ENCODE measurements at regions not wholly inside any gene's neighbourhood (a gene's known extent, or its start where the extent isn't known, plus 50 kb on each side); places are given as distances from the start of the nearest gene placed in this dataset.
"Not testable (repeated sequence)": the region's sequence is repeated elsewhere in the genome, so short reads cannot be mapped to it uniquely, and the experiment has no call there.

DNA sequence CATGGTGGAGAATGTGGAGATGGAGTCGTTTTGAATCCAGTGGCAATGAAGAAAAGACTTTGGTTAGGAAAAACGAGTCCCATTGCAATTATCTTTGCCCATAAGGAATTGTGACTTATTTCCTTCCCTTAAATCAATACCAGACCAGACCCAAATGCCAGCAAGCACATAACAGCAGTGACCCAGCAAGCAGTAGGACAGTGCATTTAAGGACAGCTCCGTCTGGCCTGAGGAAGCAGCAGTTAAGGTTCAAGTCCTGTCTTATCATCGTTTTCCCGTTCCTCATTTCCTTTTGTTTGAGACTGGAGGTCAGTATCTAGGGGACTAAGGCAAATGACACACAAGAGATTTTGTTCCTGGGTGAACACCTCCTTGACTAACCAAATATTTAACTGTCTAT, 74.6 kb upstream of the FAM20A start:
- 53% methylated on average over 3 of the region's 5 CpGs for WGBS
- Histone ChIP-seq H4K8ac (ENCODE audit: low read length) (no peak overlapping the region), H2AFZ (ENCODE audit: low read depth, low read length) (no peak overlapping the region), H3K36me3 (ENCODE audit: control insufficient read depth in 1 of 2, insufficient read depth in 2 of 2, low read depth in 1 of 2, low read length in 2 of 2) (no peaks in the 10 kb centered on the region), H2AK5ac (ENCODE audit: low read length, severe bottlenecking) (no peak overlapping the region), H3K14ac (ENCODE audit: low read length in 2 of 2) (no peak overlapping the region), H3K4me2 (ENCODE audit: low read length, poor library complexity, severe bottlenecking) (no peak overlapping the region), H3K9ac (ENCODE audit: low read length) (no peak overlapping the region), H3K9me3 (ENCODE audit: control insufficient read depth, low read length) (no peaks in the 10 kb centered on the region), H3K23ac (ENCODE audit: low read length in 2 of 2) (no peak overlapping the region), H2BK12ac (ENCODE audit: low read length in 2 of 2) (no peak overlapping the region), H2BK15ac (ENCODE audit: low read depth, poor library complexity, severe bottlenecking) (no peak overlapping the region), H3K27ac (ENCODE audit: low read length, poor library complexity, severe bottlenecking) (no peak overlapping the region), H4K91ac (ENCODE audit: low read length) (no peak overlapping the region), H3K4ac (ENCODE audit: low read depth in 1 of 2, low read length in 2 of 2) (no peak overlapping the region), H3K79me1 (replicated peaks; ENCODE audit: low read length, poor library complexity, severe bottlenecking) (no peaks in the 10 kb centered on the region), H3K4me3 (ENCODE audit: insufficient read depth in 1 of 2, low read depth in 1 of 2, low read length in 2 of 2) (no peak overlapping the region), H3K18ac (ENCODE audit: low read depth in 1 of 2, low read length in 2 of 2) (no peak overlapping the region), H2BK120ac (ENCODE audit: low read depth, low read length) (no peak overlapping the region), H3K4me1 (ENCODE audit: control insufficient read depth, insufficient read depth, low read depth, low read length) (no peaks in the 10 kb centered on the region), H3K27me3 (ENCODE audit: control insufficient read depth in 1 of 2, insufficient read depth in 1 of 2, low read length in 2 of 2) (peaks cover 0 to 13% of the 10 kb centered on the region in 2 experiments), H2BK5ac (ENCODE audit: low read depth, low read length, poor library complexity, severe bottlenecking) (no peak overlapping the region)
- DNase-seq: no peak

DNA sequence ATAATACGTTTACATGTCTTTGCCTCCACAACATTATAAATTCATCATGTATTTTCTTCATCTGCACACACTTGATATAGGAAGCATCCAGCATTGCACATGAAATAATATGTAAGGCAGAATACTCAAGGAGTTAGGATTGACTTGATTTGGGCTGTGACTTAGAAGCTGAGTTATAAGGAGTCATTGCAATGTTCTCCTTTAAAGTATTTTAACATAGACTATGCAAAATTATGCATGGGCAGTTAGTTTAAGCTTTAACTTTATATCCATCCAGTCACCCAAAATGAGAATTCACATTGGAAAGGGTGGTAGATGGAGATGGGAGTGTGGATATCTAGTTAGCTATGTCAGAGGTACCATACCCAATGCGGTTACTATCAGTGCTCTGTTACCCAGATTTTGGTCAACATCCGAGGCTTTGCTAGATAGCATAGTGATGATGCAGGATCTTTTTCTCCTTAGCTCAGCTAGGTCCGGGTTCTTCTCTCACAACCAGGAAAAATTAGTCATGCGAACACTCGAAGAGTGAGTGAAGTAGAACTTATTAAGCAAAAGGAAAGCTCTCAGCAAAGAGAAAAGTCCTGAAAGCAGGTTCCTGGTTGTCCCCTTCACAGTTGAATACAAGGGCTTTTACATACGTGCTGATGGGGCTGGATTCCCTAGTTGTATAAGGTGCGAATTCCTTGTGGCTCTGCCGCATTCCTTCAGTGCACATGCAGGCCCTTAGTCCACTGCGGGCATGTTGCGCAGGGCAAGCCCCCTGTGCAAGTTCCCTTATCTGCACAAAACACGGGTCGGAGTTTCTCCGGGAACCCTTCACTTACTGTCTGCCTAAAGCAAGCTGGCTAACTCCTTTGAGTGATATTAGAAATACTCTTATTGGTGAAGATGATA, 73.1 kb upstream of the FAM20A start:
- Histone ChIP-seq H4K8ac (ENCODE audit: low read length) (no peak overlapping the region), H3K79me1 (replicated peaks; ENCODE audit: low read length, poor library complexity, severe bottlenecking) (no peaks in the 10 kb centered on the region), H2BK5ac (ENCODE audit: low read depth, low read length, poor library complexity, severe bottlenecking) (no peak overlapping the region), H2AK5ac (ENCODE audit: low read length, severe bottlenecking) (no peak overlapping the region), H2AFZ (ENCODE audit: low read depth, low read length) (no peak overlapping the region), H3K4me1 (ENCODE audit: control insufficient read depth, insufficient read depth, low read depth, low read length) (no peaks in the 10 kb centered on the region), H3K18ac (ENCODE audit: low read depth in 1 of 2, low read length in 2 of 2) (no peak overlapping the region), H3K4ac (ENCODE audit: low read depth in 1 of 2, low read length in 2 of 2) (no peak overlapping the region), H3K36me3 (ENCODE audit: control insufficient read depth in 1 of 2, insufficient read depth in 2 of 2, low read depth in 1 of 2, low read length in 2 of 2) (no peaks in the 10 kb centered on the region), H2BK12ac (ENCODE audit: low read length in 2 of 2) (no peak overlapping the region), H3K9ac (ENCODE audit: low read length) (no peak overlapping the region), H4K91ac (ENCODE audit: low read length) (no peak overlapping the region), H3K27me3 (ENCODE audit: control insufficient read depth in 1 of 2, insufficient read depth in 1 of 2, low read length in 2 of 2) (peaks cover 0 to 13% of the 10 kb centered on the region in 2 experiments), H3K4me2 (ENCODE audit: low read length, poor library complexity, severe bottlenecking) (no peak overlapping the region), H3K4me3 (ENCODE audit: insufficient read depth in 1 of 2, low read depth in 1 of 2, low read length in 2 of 2) (no peak overlapping the region), H3K23ac (ENCODE audit: low read length in 2 of 2) (no peak overlapping the region), H3K9me3 (ENCODE audit: control insufficient read depth, low read length) (no peaks in the 10 kb centered on the region), H2BK120ac (ENCODE audit: low read depth, low read length) (no peak overlapping the region), H3K14ac (ENCODE audit: low read length in 2 of 2) (no peak overlapping the region), H2BK15ac (ENCODE audit: low read depth, poor library complexity, severe bottlenecking) (no peak overlapping the region), H3K27ac (ENCODE audit: low read length, poor library complexity, severe bottlenecking) (no peak overlapping the region)
- DNase-seq: no peak
- WGBS: 95% methylated on average over 13 of the region's 14 CpGs

DNA sequence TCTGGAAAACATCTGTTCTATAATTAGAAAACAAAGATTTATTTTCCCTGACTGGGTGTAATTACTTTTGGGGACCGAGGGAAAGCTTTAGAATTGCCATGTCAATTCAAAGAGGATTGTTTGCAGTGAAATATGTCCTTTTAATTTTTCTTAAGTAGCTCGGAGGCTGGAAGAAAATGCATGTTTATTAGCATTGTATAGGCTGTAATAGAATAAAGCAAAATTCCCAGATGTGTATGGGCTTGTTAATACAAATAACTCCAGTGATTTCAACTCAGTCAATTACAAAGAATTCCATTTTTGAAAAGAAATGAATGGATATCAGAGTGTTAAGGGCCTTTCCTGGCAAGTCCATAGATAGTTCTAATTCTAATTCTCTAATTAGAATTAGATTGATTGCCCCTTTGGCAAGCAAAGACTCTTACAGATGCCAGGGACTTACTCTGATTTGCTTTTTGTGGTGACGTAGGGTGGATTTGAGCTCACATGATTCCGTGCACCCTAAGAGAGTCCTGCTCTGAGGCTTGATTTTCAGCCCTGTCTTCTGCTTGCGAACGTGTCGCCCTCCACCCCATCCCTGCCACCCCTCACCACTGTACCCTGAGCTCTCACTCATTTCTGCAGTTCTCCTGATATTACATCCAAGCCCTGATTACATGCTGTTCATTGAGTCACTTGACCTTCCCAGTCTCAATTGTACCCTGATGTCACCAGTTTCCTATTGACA, 70.0 kb upstream of the FAM20A start:
- no peak overlapping the region for H3K23ac ChIP-seq (ENCODE audit: low read length in 2 of 2)
- H3K4me2 ChIP-seq (ENCODE audit: low read length, poor library complexity, severe bottlenecking): no peak overlapping the region
- peaks cover 0 to 9% of the 10 kb centered on the region in 2 experiments for H3K27me3 ChIP-seq (ENCODE audit: control insufficient read depth in 1 of 2, insufficient read depth in 1 of 2, low read length in 2 of 2)
- H2BK12ac ChIP-seq (ENCODE audit: low read length in 2 of 2): no peak overlapping the region
- no peak overlapping the region for H3K4ac ChIP-seq (ENCODE audit: low read depth in 1 of 2, low read length in 2 of 2)
- no peaks in the 10 kb centered on the region for H3K36me3 ChIP-seq (ENCODE audit: control insufficient read depth in 1 of 2, insufficient read depth in 2 of 2, low read depth in 1 of 2, low read length in 2 of 2)
- no peak overlapping the region for H3K27ac ChIP-seq (ENCODE audit: low read length, poor library complexity, severe bottlenecking)
- H2AFZ ChIP-seq (ENCODE audit: low read depth, low read length): no peak overlapping the region
- no peak overlapping the region for H2BK120ac ChIP-seq (ENCODE audit: low read depth, low read length)
- no peak overlapping the region for H3K18ac ChIP-seq (ENCODE audit: low read depth in 1 of 2, low read length in 2 of 2)
- no peak for DNase-seq
- H2AK5ac ChIP-seq (ENCODE audit: low read length, severe bottlenecking): no peak overlapping the region
- H3K4me3 ChIP-seq (ENCODE audit: insufficient read depth in 1 of 2, low read depth in 1 of 2, low read length in 2 of 2): no peak overlapping the region
- H3K4me1 ChIP-seq (ENCODE audit: control insufficient read depth, insufficient read depth, low read depth, low read length): no peaks in the 10 kb centered on the region
- no peak overlapping the region for H4K91ac ChIP-seq (ENCODE audit: low read length)
- H2BK15ac ChIP-seq (ENCODE audit: low read depth, poor library complexity, severe bottlenecking): no peak overlapping the region
- H4K8ac ChIP-seq (ENCODE audit: low read length): no peak overlapping the region
- no peak overlapping the region for H2BK5ac ChIP-seq (ENCODE audit: low read depth, low read length, poor library complexity, severe bottlenecking)
- H3K9ac ChIP-seq (ENCODE audit: low read length): no peak overlapping the region
- WGBS: 79% methylated on average over 7 of the region's 7 CpGs
- H3K14ac ChIP-seq (ENCODE audit: low read length in 2 of 2): no peak overlapping the region
- H3K9me3 ChIP-seq (ENCODE audit: control insufficient read depth, low read length): no peaks in the 10 kb centered on the region
- H3K79me1 ChIP-seq (replicated peaks; ENCODE audit: low read length, poor library complexity, severe bottlenecking): no peaks in the 10 kb centered on the region

DNA sequence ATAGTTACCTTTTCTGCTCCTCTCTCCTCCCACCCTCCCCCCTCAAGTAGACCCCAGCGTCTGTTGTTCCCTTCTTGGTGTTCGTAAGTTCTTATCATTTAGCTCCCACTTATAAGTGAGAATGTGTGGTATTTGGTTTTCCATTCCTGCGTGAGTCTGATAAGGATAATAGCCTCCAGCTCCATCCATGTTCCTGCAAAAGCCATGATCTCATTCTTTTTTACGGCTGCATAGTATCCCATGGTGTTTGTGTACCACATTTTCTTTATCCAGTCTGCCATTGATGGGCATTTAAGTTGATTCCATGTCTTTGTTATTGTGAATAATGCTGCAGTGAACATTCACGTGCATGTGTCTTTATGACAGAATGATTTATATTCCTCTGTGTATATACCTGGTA, 65.3 kb upstream of the FAM20A start:
- not testable (repeated sequence) for H3K27me3 ChIP-seq (ENCODE audit: control insufficient read depth in 1 of 2, insufficient read depth in 1 of 2, low read length in 2 of 2); H3K23ac ChIP-seq (ENCODE audit: low read length in 2 of 2); H3K36me3 ChIP-seq (ENCODE audit: control insufficient read depth in 1 of 2, insufficient read depth in 2 of 2, low read depth in 1 of 2, low read length in 2 of 2); H2BK5ac ChIP-seq (ENCODE audit: low read depth, low read length, poor library complexity, severe bottlenecking); H3K4me1 ChIP-seq (ENCODE audit: control insufficient read depth, insufficient read depth, low read depth, low read length); H3K18ac ChIP-seq (ENCODE audit: low read depth in 1 of 2, low read length in 2 of 2); H3K79me1 ChIP-seq (replicated peaks; ENCODE audit: low read length, poor library complexity, severe bottlenecking); H2BK120ac ChIP-seq (ENCODE audit: low read depth, low read length); H2BK15ac ChIP-seq (ENCODE audit: low read depth, poor library complexity, severe bottlenecking); H2AK5ac ChIP-seq (ENCODE audit: low read length, severe bottlenecking); H3K4me3 ChIP-seq (ENCODE audit: insufficient read depth in 1 of 2, low read depth in 1 of 2, low read length in 2 of 2); H2AFZ ChIP-seq (ENCODE audit: low read depth, low read length); H3K14ac ChIP-seq (ENCODE audit: low read length in 2 of 2); H2BK12ac ChIP-seq (ENCODE audit: low read length in 2 of 2); H4K8ac ChIP-seq (ENCODE audit: low read length); DNase-seq; H3K4ac ChIP-seq (ENCODE audit: low read depth in 1 of 2, low read length in 2 of 2); H3K27ac ChIP-seq (ENCODE audit: low read length, poor library complexity, severe bottlenecking); H3K9me3 ChIP-seq (ENCODE audit: control insufficient read depth, low read length); H3K4me2 ChIP-seq (ENCODE audit: low read length, poor library complexity, severe bottlenecking); H3K9ac ChIP-seq (ENCODE audit: low read length); H4K91ac ChIP-seq (ENCODE audit: low read length)
- WGBS: 84% methylated on average over 3 of the region's 5 CpGs

Measured in mesenchymal stem cell (in vitro differentiated cells and primary cell).